ENCODE measurements at regions not wholly inside any gene's neighbourhood (a gene's known extent, or its start where the extent isn't known, plus 50 kb on each side); places are given as distances from the start of the nearest gene placed in this dataset.

DNA sequence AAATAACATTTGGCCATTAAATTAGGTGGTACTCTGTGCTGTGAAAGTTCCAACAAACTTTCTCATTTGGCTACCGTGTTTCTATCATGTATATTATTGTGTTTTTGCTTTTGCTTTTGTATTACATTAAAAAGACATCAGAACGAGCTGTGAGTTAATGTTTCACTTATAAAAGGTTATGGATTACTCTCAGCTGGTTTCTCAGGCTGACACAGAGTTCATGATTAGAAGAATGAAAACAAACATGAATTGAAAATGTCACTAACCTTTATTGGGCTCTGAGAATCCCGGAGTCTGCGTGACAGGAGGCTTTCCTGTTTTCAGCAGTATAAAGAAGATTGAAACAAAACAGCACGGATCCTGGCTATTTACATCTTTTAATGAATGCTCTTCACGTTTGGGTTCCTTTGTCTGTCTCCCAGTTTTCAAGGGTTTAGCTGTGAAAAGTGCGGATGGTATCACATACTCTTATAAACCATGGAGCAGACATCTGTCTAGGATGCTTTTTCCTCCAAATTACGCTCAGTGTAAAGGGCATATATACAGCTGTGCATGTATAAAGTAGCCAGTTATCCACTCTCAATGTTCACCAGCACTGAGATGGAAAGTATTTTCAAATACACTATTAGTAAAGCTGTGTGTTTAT lies 153.6 kb downstream of the PTCSC3 start:
- Histone ChIP-seq H3K36me3 (no peaks in the 10 kb centered on the region), H3K27ac (no peak overlapping the region), H3K4me3 (no peak overlapping the region), H3K4me1 (no peaks in the 10 kb centered on the region), H3K9me3 (no peaks in the 10 kb centered on the region), H3K27me3 (replicated peaks in 1 of 7) (no peaks in the 10 kb centered on the region)
- whole genome bisulfite sequencing, 5 donors, result 59 to 65% (median 63%) methylated on average over 8 of the region's 8 CpGs
- DNase-seq, result no peak
- TF ChIP-seq, protein P1, sequence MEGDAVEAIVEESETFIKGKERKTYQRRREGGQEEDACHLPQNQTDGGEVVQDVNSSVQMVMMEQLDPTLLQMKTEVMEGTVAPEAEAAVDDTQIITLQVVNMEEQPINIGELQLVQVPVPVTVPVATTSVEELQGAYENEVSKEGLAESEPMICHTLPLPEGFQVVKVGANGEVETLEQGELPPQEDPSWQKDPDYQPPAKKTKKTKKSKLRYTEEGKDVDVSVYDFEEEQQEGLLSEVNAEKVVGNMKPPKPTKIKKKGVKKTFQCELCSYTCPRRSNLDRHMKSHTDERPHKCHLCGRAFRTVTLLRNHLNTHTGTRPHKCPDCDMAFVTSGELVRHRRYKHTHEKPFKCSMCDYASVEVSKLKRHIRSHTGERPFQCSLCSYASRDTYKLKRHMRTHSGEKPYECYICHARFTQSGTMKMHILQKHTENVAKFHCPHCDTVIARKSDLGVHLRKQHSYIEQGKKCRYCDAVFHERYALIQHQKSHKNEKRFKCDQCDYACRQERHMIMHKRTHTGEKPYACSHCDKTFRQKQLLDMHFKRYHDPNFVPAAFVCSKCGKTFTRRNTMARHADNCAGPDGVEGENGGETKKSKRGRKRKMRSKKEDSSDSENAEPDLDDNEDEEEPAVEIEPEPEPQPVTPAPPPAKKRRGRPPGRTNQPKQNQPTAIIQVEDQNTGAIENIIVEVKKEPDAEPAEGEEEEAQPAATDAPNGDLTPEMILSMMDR (IDR thresholded peaks at IDR 0.05 in 8 of 11, conservative IDR thresholded peaks at IDR 0.05 in 3 of 11), result no peak
- TF ChIP-seq POLR2AphosphoS5 (IDR thresholded peaks at IDR 0.05) (no peak), POLR2A (IDR thresholded peaks at IDR 0.05) (no peak)
- intact Hi-C loops (cut with DNase I; ENCODE audit: low total_unique reads), result no loop called here

DNA sequence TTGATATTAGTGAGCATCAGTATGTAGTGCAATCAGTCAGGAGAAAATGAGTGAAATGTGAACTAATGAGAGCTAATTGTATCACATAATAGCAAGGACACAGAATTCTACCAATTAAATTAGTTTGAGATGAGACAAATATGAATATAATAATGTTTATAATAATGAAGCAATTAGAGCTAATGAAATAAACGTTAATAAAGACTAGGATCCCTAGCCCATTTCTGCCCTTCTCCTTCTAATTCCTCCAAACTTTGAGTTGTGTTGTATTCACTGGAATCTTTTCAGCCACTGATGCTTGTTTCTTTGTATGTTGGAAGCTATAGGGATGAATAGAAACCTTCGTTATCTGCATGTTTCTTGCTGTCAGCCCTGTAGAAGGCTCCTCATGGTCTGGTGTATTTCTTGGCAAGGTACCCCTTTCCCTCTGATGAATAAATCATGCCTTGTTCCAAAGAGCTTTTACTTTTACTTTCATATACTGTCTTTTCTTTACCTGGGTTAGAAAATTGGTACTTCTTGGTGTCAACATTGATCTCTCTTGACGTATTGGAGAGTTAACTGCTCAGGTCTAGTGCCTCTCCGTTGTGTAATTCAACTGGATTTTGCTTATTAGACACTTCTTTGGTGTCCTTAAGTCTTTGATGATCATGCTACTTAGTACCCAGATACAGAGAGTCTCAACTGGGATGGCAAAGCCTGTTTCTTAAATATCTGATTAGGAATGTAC lies 154.8 kb downstream of the PTCSC3 start:
- WGBS, 5 donors, result 70 to 81% (median 77%) methylated on average over 4 of the region's 4 CpGs
- Histone ChIP-seq H3K4me1 (no peaks in the 10 kb centered on the region), H3K36me3 (no peaks in the 10 kb centered on the region), H3K27ac (no peak overlapping the region), H3K27me3 (replicated peaks in 1 of 7) (no peaks in the 10 kb centered on the region), H3K9me3 (no peaks in the 10 kb centered on the region), H3K4me3 (no peak overlapping the region)
- intact Hi-C loops (cut with DNase I; ENCODE audit: low total_unique reads), result no loop called here
- TF ChIP-seq POLR2AphosphoS5 (IDR thresholded peaks at IDR 0.05) (no peak), POLR2A (IDR thresholded peaks at IDR 0.05) (no peak)
- TF ChIP-seq, protein P1 (IDR thresholded peaks at IDR 0.05 in 8 of 11, conservative IDR thresholded peaks at IDR 0.05 in 3 of 11), result no peak
- no peak for DNase-seq

DNA sequence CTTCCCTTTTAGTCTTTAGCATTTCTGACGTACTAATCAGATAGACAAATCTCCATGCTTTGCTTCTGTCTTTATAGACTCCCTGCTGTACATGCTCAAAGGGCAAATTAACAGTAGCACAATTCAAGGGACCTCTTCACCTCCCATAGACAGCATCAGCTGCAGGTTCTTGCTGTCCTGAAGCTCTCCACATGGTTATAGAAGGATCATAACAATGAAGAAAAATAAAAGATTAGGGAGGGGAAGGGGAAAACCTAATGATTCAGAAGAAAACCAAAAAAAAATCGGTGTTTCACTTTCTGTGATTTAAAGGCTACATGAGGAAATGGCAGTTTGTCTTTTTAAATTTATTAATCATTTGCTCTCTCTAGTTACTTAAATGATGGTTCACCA lies 155.5 kb downstream of the PTCSC3 start:
- H3K4me1 ChIP-seq, result no peaks in the 10 kb centered on the region
- no peaks in the 10 kb centered on the region for H3K27me3 ChIP-seq (replicated peaks in 1 of 7)
- WGBS, 5 donors, result 55 to 75% (median 69%) methylated on average over 2 of the region's 2 CpGs
- intact Hi-C loops (cut with DNase I; ENCODE audit: low total_unique reads), result no loop called here
- no peaks in the 10 kb centered on the region for H3K36me3 ChIP-seq
- H3K4me3 ChIP-seq, result no peak overlapping the region
- DNase-seq, result no peak
- no peaks in the 10 kb centered on the region for H3K9me3 ChIP-seq
- no peak for TF ChIP-seq POLR2A (IDR thresholded peaks at IDR 0.05)
- TF ChIP-seq, protein P1 (IDR thresholded peaks at IDR 0.05 in 8 of 11, conservative IDR thresholded peaks at IDR 0.05 in 3 of 11), result no peak
- TF ChIP-seq POLR2AphosphoS5 (IDR thresholded peaks at IDR 0.05), result no peak
- no peak overlapping the region for H3K27ac ChIP-seq

All from spleen (tissue), 11 donors.